Fibroblast of lung (primary cell): ENCODE measurements at regions not wholly inside any gene's neighbourhood (a gene's known extent, or its start where the extent isn't known, plus 50 kb on each side); places are given as distances from the start of the nearest gene placed in this dataset.

Experiments
- DNase-seq, 2 donors: peaks; one replicate each; pipeline versions ENCODE4 v3.0.0 to v3.0.0-alpha.2; 2010; ENCODE audit warnings: low read depth in 2 of 2
- H2AFZ ChIP-seq: 2 replicates; pipeline ENCODE4 v1.5.1; 2012; ENCODE audit warnings: low read length, control low read depth, inconsistent platforms
- H3K27ac ChIP-seq: 2 replicates; pipeline ENCODE4 v1.5.1; 2011; ENCODE audit warnings: low read length, control low read depth; ENCODE audit not compliant: insufficient read depth
- H3K27me3 ChIP-seq: 2 replicates; pipeline ENCODE4 v1.5.1; 2011; ENCODE audit warnings: mild to moderate bottlenecking, low read length; ENCODE audit not compliant: control insufficient read depth, insufficient read depth
- H3K36me3 ChIP-seq: 2 replicates; pipeline ENCODE4 v1.5.1; 2011; ENCODE audit warnings: low read length; ENCODE audit not compliant: control insufficient read depth, insufficient read depth
- H3K4me1 ChIP-seq: 2 replicates; pipeline ENCODE4 v1.5.1; 2011; ENCODE audit warnings: low read length; ENCODE audit not compliant: control insufficient read depth, insufficient read depth; ENCODE audit errors: extremely low read depth
- H3K4me2 ChIP-seq: 2 replicates; pipeline ENCODE4 v1.5.1; 2011; ENCODE audit warnings: low read length, control low read depth; ENCODE audit not compliant: insufficient read depth; ENCODE audit errors: extremely low read depth
- H3K4me3 ChIP-seq, 4 experiments: fragments of 200-600 bp in 1 of 4; sonication (generic) in 1 of 4; replicated peaks in 1 of 4; 2 replicates each; pipeline ENCODE4 v1.5.1; 2011 to 2016; ENCODE audit warnings: low read length in 4 of 4, low read depth in 3 of 4, mild to moderate bottlenecking in 3 of 4, control low read depth in 2 of 4, inconsistent platforms in 1 of 4, mixed read lengths in 1 of 4; ENCODE audit not compliant: insufficient read depth in 1 of 4; ENCODE audit errors: control extremely low read depth in 1 of 4
- H3K79me2 ChIP-seq: 2 replicates; pipeline ENCODE4 v1.5.1; 2012; ENCODE audit warnings: mild to moderate bottlenecking, low read length, inconsistent platforms; ENCODE audit not compliant: control insufficient read depth, insufficient read depth
- H3K9ac ChIP-seq: 2 replicates; pipeline ENCODE4 v1.5.1; 2011; ENCODE audit warnings: mild to moderate bottlenecking, low read length, control low read depth; ENCODE audit not compliant: insufficient read depth
- H3K9me3 ChIP-seq: 2 replicates; pipeline ENCODE4 v1.5.1; 2012; ENCODE audit warnings: low read depth, low read length; ENCODE audit not compliant: control insufficient read depth, insufficient read depth
- H4K20me1 ChIP-seq: 2 replicates; pipeline ENCODE4 v1.5.1; 2011; ENCODE audit warnings: low read length; ENCODE audit not compliant: control insufficient read depth, insufficient read depth; ENCODE audit errors: extremely low read depth
- CTCF ChIP-seq, 2 donors: IDR thresholded peaks in 1 of 2; conservative IDR thresholded peaks in 1 of 2; 1 replicate in 1 of 2; 2 replicates in 1 of 2; pipeline ENCODE4 v1.5.1; 2011 to 2012; ENCODE audit warnings: low read length in 2 of 2, control low read depth in 1 of 2, inconsistent platforms in 1 of 2, low read depth in 1 of 2, mild to moderate bottlenecking in 1 of 2
- EZH2 ChIP-seq: IDR thresholded peaks from 2 replicates; pipeline ENCODE4 v1.5.1; 2012; ENCODE audit warnings: low read length, control low read depth, mild to moderate bottlenecking; ENCODE audit errors: missing control alignments

GRCh38 chr11:30147293-30147692 lies 83.5 kb upstream of the FSHB start:
- no peaks in the 10 kb centered on the region for H3K9me3 ChIP-seq
- no peaks in the 10 kb centered on the region for H3K4me1 ChIP-seq
- no peak for TF ChIP-seq EZH2
- TF ChIP-seq CTCF (conservative IDR thresholded peaks at IDR 0.05 in 1 of 2, IDR thresholded peaks at IDR 0.05 in 1 of 2; ENCODE audit: low read depth in 1 of 2, low read length in 2 of 2): no peak
- no peak overlapping the region for H3K9ac ChIP-seq
- no peak overlapping the region for H3K4me2 ChIP-seq
- H3K27ac ChIP-seq: no peak overlapping the region
- H3K36me3 ChIP-seq: no peaks in the 10 kb centered on the region
- DNase-seq: no peak
- H3K79me2 ChIP-seq: no peaks in the 10 kb centered on the region
- no peaks in the 10 kb centered on the region for H4K20me1 ChIP-seq
- no peaks in the 10 kb centered on the region for H3K27me3 ChIP-seq
- H2AFZ ChIP-seq: no peak overlapping the region
- H3K4me3 ChIP-seq: no peak overlapping the region

- Histone ChIP-seq H3K9me3 (no peaks in the 10 kb centered on the region), H3K4me2 (no peak overlapping the region), H3K9ac (no peak overlapping the region), H3K4me3 (no peak overlapping the region), H3K27me3 (no peaks in the 10 kb centered on the region), H3K27ac (no peak overlapping the region), H3K4me1 (no peaks in the 10 kb centered on the region), H2AFZ (no peak overlapping the region), H3K36me3 (no peaks in the 10 kb centered on the region), H3K79me2 (no peaks in the 10 kb centered on the region), H4K20me1 (no peaks in the 10 kb centered on the region)
- no peak for TF ChIP-seq EZH2
- TF ChIP-seq CTCF (conservative IDR thresholded peaks at IDR 0.05 in 1 of 2, IDR thresholded peaks at IDR 0.05 in 1 of 2; ENCODE audit: low read depth in 1 of 2, low read length in 2 of 2): no peak
- no peak for DNase-seq
Observed at GRCh38 chr11:30149998-30150397, 80.8 kb upstream of the FSHB start.

DNA sequence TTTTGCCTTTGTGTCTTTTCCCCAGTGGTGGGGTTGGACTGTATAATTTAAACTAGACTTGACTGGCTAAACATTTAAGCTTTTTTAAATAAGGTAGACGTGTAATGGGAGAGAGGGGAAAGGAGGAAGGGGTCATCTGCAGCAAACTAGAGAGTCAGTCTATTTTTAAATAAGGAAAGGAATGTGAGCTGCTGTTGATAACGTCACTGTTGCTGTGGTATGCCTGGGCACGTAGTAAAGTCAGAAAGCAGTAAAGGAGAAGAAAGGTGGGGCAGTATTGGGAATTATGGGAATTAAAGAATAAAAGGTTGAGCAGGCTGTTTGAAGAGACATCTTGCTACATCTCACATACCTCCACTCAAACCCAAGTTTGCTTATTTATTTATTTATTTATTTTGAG lies 80.4 kb upstream of the FSHB start:
- H3K4me2 ChIP-seq: no peak overlapping the region
- H3K27me3 ChIP-seq: no peaks in the 10 kb centered on the region
- H4K20me1 ChIP-seq: no peaks in the 10 kb centered on the region
- H3K9ac ChIP-seq: no peak overlapping the region
- H2AFZ ChIP-seq: no peak overlapping the region
- TF ChIP-seq CTCF (conservative IDR thresholded peaks at IDR 0.05 in 1 of 2, IDR thresholded peaks at IDR 0.05 in 1 of 2; ENCODE audit: low read depth in 1 of 2, low read length in 2 of 2) (no peak), EZH2 (no peak)
- H3K27ac ChIP-seq: no peak overlapping the region
- H3K9me3 ChIP-seq: no peaks in the 10 kb centered on the region
- H3K79me2 ChIP-seq: no peaks in the 10 kb centered on the region
- no peaks in the 10 kb centered on the region for H3K4me1 ChIP-seq
- H3K36me3 ChIP-seq: no peaks in the 10 kb centered on the region
- no peak for DNase-seq
- H3K4me3 ChIP-seq: no peak overlapping the region
